DLD1 (cell line): ENCODE measurements at regions not wholly inside any gene's neighbourhood (a gene's known extent, or its start where the extent isn't known, plus 50 kb on each side); places are given as distances from the start of the nearest gene placed in this dataset.
"Not testable (repeated sequence)": the region's sequence is repeated elsewhere in the genome, so short reads cannot be mapped to it uniquely, and the experiment has no call there.

Source experiments
- in situ Hi-C: cut with HindIII; loops from 2 replicates; pipeline ENCODE4 v1.10.0; 2017; ENCODE audit warnings: low sequenced_read_pairs

GRCh38 chr13:66154354-66154753 lies 1075.8 kb downstream of the PCDH9 start:
- in situ Hi-C loops = no loop called here

- in situ Hi-C loops = no loop called here
Measured at GRCh38 chr13:66152596-66152995, 1077.5 kb downstream of the PCDH9 start.

GRCh38 chr13:66144357-66144756 lies 1085.8 kb downstream of the PCDH9 start:
- in situ Hi-C loops = not testable (repeated sequence)

GRCh38 chr13:66139701-66140100 lies 1090.4 kb downstream of the PCDH9 start:
- in situ Hi-C loops = no loop called here

GRCh38 chr13:66139250-66139649 lies 1090.9 kb downstream of the PCDH9 start:
- in situ Hi-C loops = no loop called here

- in situ Hi-C loops = no loop called here
Measured at GRCh38 chr13:66138172-66138811, 1091.8 kb downstream of the PCDH9 start.

GRCh38 chr13:66137384-66137783 lies 1092.8 kb downstream of the PCDH9 start:
- in situ Hi-C loops = no loop called here

GRCh38 chr13:66128692-66129269 lies 1101.4 kb downstream of the PCDH9 start:
- in situ Hi-C loops = no loop called here

GRCh38 chr13:66128201-66128600 lies 1101.9 kb downstream of the PCDH9 start:
- in situ Hi-C loops = no loop called here

- in situ Hi-C loops = no loop called here
Measured at GRCh38 chr13:66117563-66117962, 1112.6 kb downstream of the PCDH9 start.

GRCh38 chr13:66113882-66114526 lies 1116.1 kb downstream of the PCDH9 start:
- in situ Hi-C loops = no loop called here

- in situ Hi-C loops = no loop called here
Measured at GRCh38 chr13:66111628-66112027, 1118.5 kb downstream of the PCDH9 start.

GRCh38 chr13:66106246-66106645 lies 1123.9 kb downstream of the PCDH9 start:
- in situ Hi-C loops = no loop called here

- in situ Hi-C loops = no loop called here
Measured at GRCh38 chr13:66102864-66103263, 1127.3 kb downstream of the PCDH9 start.

- in situ Hi-C loops = no loop called here
Measured at GRCh38 chr13:66099825-66100224, 1130.3 kb downstream of the PCDH9 start.

- in situ Hi-C loops = no loop called here
Measured at GRCh38 chr13:66098931-66099628, 1131.1 kb downstream of the PCDH9 start.

GRCh38 chr13:66089711-66090110 lies 1140.4 kb downstream of the PCDH9 start:
- in situ Hi-C loops = no loop called here

- in situ Hi-C loops = no loop called here
Measured at GRCh38 chr13:66087269-66087710, 1142.8 kb downstream of the PCDH9 start.

- in situ Hi-C loops = no loop called here
Measured at GRCh38 chr13:66077132-66077689, 1152.9 kb downstream of the PCDH9 start.

- in situ Hi-C loops = no loop called here
Measured at GRCh38 chr13:66076417-66076816, 1153.7 kb downstream of the PCDH9 start.

- in situ Hi-C loops = no loop called here
Measured at GRCh38 chr13:66074018-66074615, 1156.0 kb downstream of the PCDH9 start.
